ENCODE measurements at regions not wholly inside any gene's neighbourhood (a gene's known extent, or its start where the extent isn't known, plus 50 kb on each side); places are given as distances from the start of the nearest gene placed in this dataset.
A peak's percentile ranks its signal among the peaks of the same experiment; 100 is the strongest.
"Not testable (repeated sequence)": the region's sequence is repeated elsewhere in the genome, so short reads cannot be mapped to it uniquely, and the experiment has no call there.

GRCh38 chr6:44036699-44037101 lies 90.6 kb downstream of the MRPL14 start:
- DNase-seq: no peak

- no peak for DNase-seq
These were observed 91.1 kb downstream of the MRPL14 start for GRCh38 chr6:44036196-44036595.

DNA sequence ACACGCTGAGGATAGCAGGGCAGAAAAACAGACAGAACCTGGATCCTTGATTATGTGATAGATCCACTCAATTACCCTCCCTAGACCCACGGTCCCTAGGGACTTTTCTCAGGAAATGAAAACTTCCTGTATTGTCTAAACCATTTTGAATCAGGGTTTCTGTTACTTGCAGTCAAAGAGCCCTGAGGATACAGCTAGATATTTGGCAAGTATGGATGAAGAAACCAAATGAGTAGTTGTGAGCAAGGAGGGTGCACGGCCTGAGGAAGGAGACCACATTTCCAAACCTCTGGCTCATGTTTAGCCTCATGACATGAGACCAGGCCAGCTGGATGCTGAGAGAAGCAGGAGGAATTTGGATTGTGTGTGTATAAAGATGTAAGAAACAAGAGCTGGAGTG lies 91.6 kb downstream of the MRPL14 start:
- DNase-seq: no peak

DNA sequence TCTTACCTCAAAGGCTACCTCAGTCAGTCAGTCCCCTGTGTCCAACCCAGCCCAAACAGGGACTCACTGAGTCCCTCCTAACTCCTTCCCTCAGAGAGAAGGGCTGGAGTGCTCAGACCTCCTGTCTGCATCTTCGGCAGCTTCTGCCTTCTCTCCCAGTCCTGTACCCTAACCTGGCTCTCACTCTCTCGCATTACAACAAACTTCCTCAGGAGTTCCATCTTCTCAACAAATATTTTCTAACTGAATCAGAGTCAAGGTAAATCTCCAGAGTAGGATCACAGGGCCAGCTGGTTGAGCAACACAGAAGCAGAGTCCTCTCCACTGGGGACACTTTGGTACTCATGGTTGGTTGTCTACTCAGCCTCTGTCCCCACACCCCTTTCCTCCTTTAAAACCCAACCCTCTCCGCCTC lies 92.3 kb downstream of the MRPL14 start:
- DNase-seq: no peak

GRCh38 chr6:44034391-44034861 lies 92.8 kb downstream of the MRPL14 start:
- DNase-seq: no peak

DNA sequence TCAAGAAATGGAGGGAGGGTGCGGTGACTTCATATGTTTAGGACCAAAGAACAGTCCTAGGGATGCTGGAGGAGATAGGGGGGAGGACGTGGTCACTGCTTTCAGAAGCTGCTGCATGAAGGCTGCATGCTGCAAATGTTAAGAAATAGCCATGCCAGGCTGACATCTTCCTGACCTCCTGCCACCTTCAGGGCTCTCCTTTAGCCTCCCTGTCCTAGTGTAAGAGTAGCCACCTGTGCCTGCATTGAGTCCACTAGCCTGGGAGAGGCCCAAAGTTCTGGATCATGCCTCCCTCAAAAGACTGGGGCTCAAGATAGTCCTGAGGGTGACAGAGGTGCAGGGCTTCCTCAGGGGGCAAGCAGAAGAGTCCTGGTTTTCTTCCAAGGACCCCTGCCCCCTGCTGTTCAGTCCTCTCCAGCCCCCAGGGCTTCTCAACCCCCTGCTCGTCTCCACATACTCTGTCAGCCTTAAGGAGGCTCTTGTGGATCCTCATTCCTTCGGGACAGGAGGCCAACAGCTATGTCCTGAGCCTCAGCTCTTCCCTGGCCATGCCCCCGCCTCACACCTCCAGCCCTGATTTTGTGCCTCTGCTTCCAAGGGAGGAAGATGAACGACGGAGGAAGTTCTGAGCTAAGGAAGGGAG lies 96.3 kb downstream of the MRPL14 start:
- no peak for DNase-seq

DNA sequence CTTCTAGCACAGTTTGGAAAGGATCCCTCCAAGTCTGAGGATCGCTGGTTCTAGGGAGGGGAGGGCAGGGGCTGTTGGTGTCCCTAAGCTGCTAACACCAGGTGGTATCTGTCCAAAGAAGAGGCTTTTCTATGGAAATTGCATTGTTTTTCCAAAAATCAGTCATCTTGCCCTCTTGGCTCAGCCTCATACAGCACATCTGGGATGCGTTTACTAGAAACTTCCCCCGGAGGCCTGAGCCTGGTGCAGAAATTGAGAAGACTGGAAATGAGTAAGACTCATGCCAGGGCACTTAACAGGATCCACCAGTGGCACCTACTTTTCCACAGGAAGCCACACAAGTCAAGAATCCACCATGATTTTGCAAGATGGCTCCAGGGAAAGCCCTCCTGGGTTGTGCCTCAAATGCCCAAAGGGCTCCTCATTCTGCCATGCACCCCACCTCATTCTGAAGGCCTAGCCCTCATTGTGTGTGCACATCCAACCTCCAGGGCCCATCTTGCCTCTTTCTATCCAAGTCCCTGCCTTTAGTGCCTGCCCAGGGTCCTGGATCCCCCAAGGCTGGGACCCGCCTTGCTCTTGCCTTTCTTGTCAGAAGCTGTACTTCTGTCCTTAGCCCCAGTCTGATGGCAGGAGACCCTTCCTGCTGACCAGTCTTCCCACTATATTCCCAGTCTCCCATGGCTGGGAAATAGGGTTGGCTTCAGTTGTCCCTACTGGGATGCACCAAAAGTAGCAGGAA lies 97.6 kb downstream of the MRPL14 start:
- no peak for DNase-seq

DNA sequence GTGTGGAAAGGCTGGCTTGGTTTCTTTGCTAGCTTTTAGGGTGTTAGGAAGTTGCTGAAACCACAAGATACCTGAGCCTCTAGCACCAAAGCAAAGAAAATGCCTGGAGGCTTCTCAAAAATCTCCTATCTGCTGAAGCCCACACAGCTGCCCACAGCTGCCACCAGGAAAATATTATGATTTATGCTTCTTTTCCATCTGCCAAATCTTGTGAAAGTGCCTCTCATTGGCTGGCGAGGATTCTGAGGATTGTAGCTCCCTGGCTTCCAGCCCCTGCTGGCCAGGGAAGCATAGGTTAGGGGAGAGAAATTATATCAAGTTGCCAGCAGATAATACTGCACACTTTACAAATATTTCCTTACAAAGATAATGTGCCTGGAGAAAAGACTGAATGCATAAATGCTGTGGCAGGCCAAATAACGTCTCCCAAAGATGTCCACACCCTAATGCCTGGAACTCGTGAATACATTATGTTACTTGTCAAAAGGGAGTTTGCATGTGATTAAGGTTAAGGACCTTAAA lies 98.4 kb downstream of the MRPL14 start:
- DNase-seq: no peak

- no peak for DNase-seq
These were observed 102.0 kb downstream of the MRPL14 start for GRCh38 chr6:44025226-44025625.

DNA sequence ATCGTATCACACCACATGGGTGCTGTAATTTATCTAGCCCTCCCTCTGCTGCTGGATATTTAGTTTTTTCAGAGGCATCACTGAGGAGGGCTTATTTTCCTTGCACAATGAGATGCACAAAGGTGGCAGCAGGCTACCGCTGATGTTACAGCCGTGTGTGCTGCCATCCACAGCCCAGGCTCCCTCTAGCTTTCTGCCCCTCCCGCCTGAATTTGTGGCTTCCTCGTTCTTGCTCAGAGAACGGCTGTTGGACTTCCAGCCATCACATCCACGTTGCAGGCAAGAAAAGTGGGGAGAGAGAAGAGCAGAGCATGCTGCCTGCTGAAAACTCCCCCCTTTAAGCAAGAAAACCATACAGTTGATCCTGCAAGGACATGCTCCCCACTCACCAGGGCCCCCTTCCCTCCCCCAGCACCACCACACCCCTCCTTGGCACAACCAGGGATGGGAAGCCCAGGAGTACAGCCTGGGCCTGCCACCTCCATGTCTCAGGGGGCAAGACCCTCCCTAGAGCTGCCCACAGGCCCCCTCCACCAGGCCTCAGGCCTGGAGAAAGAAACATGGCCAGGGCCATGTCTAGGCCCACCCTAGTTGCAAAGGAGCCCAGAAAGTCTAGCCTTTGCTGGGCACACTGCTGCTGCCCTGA lies 102.6 kb downstream of the MRPL14 start:
- peak in 1 of 5 experiments; percentile 25 for DNase-seq

DNA sequence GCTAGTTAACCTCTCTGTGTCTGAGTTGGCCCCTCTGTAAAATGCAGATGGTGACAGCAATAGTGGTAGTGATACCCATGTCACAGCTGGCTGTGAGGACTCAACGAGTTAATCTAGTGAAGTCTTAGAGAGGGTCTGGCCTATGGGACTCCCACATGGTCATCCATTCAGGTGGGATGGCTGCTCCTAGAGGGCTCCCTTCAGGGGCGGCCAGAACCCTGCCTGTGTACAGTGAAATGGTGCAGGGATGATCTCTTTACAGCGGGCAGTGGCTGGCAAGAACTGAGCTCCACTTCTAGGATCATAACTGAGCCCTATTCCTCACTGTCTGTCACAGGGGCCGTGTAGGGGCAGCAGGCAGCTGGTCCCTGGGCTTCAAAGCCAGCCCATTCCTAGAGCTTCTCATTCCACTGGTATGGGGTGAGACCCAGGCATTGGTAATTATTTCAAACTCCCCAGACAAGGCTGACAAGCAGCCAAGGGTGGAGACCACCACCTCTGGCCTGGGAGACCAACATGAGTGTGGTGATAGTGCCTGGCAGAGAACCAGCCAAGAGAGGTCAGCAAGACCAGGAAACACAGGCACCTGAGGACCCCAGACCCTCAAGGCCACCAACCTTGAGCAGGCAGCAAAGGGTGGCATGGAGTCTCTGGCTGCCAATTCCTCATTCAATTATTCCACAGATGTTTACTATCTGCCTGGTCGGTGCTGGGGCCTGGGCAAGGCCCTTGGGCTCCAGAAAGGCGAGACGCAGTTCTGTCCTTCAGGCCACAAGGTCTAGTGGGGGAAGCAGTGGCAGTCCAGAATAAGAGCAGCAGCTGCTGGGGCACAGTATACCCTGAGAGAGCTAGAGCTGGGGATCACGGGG lies 103.4 kb downstream of the MRPL14 start:
- no peak for DNase-seq

DNA sequence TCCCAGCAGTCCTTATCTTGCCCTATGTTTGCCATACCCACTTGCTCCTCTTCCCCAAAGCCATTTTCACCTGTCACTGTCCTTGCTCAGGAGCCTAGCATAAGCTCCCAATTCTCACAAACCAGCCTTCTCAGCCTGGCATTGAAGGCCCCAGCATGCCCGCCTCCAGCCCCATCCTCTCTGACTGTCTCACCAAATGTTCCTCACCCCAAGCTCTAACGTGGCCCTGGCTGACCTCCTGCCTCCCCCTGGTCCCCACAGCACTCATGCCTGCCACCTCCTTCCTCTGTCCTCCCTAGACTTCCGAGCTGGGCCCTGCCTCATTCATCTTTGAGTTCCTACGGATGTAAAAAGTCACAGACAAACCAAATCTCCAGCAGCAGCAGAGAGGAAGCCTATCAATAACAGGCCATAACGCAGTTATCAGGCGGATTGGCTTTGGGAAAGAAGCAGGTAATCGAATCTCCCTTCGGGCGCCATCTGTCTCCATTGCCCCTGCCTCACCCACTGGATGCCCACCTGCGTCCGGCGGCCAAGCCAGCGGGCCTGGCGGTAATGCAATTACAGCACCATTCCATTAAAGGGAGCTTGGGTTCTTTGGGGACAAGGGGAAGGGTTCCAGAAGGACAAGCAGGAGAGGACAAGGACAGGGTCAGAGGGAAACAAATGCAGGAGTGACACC lies 104.4 kb downstream of the MRPL14 start:
- DNase-seq: no peak

DNA sequence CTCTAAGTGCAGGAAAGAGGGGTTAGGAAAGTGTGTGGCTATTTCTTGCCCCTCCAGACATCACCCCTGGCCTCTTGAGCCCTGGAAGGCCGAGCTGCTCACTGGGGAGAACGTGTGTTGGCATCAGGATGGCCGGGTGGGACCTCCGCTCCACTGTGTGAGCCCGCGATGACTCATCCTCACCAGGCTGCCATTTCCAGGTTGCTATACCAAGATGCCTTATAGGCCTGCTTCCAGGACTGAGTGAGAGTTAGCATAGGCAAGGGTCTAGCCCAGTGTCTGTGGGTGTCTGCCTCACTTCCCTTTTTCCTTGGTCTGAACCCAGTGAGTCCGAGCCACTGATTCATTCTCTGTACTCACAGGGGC lies 105.0 kb downstream of the MRPL14 start:
- no peak for DNase-seq

- DNase-seq: no peak
These were observed 105.5 kb downstream of the MRPL14 start for GRCh38 chr6:44021589-44022295.

DNA sequence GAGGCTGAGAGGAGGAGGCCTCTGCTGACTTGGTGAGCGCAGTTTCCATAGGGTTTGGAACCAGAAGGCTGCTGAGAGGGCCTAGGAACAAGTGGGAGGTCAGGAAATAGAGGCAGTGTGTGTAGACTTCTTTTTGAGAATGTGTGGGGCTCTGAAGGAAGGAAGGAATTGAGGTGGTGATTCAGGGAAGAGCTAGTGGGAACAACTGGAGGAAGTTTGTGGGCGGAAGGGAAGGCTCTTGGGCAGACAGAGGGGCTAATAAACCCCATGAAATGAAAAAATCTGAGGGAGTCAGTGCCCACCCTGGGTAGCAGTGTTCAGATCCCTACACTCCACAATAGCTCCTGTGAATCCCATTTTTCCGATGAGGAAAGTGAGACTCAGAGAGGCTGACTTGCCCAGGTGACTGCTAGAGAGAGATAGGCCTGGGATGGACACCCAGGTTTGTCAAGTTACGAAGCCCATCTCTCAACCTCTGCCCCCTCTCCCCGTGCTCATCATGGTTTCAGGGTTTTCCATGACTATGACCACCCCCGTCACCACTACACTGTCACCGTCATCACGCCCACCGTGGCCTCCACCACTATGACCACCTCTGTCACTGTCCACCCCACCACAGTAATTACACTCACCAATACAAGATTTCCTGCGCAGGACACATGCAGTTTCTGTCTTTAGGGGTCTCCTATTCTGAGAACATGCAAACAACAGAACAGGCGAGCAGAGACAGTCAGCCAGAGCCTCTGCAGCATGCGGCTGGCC lies 106.4 kb downstream of the MRPL14 start:
- DNase-seq: no peak

DNA sequence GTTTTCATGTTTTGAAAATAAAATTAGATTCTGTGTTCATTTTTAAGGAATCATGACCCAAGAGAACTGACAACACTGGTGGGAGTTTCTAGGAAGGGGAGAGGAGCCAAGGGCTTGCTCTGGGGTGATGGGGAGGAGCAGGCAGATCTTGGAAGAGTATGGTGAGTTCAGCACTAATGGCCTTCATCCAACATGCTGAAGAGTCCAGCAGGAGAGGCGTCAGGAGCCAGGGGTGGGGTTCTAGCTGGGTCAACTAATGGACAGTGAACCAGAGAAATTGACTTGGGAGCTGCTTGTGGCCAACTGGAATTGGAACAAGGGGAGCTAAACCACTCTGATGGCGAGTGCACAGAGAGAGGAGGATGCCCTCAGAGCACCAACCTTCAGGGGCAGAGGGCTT lies 107.1 kb downstream of the MRPL14 start:
- DNase-seq: no peak

DNA sequence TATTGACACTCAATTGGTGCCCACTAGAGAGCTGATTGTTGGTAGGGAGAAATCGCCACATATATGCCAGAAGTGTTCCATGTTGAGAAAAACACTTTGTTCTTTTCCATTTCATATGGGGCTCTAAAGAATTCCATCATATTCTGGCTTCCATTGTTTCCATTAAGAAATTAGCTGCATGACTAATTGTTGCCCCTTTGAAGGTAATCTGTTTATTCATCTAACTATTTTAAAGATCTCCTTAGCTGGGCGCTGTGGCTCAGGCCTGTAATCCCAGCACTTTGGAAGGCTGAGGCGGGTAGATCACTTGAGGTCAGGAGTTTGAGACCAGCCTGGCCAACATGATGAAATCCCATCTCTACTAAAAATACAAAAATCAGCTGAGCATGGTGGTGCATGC lies 109.9 kb downstream of the MRPL14 start:
- not testable (repeated sequence) for DNase-seq

DNA sequence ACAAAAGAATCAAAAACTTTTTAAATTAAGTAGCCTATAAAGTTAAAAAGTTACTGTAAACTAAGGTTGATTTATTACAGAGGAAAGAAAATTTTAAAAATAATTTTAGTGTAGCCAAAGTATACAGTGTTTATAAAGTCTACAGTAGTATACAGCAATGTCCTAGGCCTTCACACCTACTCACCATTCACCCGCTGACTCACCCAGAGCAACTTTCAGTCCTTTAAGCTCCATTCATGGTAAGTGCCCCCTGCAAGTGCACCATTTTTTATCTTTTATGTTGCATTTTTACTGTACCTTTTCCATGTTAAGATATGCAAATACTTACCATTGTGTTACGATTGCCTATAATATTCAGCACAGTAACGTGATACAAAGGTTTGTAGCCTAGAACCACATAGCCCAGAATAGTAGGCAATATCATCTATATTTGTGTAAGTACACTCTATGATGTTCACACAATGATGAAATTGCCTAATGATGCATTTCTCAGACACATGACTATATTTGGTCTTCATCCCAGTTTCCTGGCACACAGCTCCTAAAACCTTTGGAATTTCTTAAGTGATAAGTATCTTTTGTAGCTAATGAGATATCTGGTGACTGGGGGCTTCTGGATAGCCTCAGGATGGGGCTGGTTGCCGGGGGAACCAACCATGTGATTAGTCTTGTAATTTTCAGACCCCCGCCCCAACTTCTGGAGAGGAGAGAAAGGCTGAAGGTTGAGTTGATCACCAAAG lies 111.0 kb downstream of the MRPL14 start:
- DNase-seq: no peak

GRCh38 chr6:44012078-44012493 lies 115.2 kb downstream of the MRPL14 start:
- no peak for DNase-seq

DNA sequence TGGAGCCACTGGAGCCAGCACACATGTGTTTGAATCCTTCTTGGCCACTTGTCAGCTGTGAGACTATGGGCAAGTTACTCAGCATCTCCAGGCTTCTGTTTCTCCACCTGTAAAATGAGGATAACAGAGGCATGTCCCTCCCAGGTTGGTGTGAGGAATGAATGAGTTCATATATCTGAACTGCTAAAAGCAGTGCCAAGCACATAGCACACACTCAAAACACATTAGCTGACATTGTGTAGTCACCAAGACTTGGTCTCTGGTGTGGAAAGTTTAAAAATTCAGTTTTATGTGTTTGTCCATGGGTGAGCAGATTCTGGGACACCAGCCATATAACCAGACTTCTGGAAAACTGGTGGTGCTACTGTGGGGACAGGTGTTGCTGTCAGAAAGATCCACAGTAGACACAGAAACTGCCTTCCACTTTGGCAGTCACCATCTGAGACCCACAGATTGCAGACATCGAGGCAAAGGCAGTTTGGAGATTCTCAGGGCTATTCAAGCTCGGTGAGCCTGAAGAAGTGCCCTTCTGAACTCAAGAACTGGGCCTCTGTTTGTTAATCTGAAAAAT lies 115.8 kb downstream of the MRPL14 start:
- DNase-seq: no peak
